ENCODE measurements at regions not wholly inside any gene's neighbourhood (a gene's known extent, or its start where the extent isn't known, plus 50 kb on each side); places are given as distances from the start of the nearest gene placed in this dataset.
"Not testable (repeated sequence)": the region's sequence is repeated elsewhere in the genome, so short reads cannot be mapped to it uniquely, and the experiment has no call there.

DNA sequence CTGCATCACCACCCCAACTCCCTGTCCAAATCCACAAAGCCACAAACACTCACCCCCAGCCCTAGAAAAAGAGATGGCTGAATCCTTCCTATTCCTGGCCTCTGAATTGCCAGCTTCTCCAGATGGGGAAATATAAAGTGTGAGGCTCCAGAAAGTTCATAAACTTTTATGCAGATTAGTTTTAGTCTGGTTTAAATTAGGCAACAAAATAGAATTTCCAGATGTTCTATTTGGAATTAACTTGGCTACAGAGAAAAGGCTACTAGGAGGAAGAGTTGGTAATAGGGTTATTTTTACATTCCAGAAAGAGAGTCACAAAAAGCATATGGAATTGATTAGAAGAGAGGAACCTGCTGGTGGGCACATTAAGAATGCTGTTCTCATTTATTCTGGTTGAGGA is 56.0 kb downstream of the EN1 start:
- no peak for DNase-seq (ENCODE audit: low read depth in 2 of 2)

DNA sequence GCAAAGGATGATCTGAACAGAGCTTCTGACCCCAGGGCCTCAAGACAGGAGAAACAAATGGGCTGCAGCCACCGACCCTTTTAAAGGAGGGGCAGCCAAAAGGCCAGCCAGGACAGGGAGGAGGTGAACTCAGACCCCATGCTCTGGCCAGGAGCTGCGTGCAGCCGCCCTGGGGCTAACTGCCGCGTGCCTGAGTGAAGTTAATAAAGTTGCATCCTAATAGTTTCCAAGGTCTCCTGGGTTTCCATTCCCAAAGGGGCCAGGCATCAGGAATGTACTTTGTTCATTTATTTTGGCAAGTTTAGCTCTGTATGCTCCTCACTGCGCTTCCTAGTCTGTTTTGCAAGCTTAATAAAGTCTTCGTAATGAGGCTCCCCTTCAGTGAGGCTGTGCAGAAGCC is 60.7 kb downstream of the EN1 start:
- no peak for DNase-seq (ENCODE audit: low read depth in 2 of 2)

DNA sequence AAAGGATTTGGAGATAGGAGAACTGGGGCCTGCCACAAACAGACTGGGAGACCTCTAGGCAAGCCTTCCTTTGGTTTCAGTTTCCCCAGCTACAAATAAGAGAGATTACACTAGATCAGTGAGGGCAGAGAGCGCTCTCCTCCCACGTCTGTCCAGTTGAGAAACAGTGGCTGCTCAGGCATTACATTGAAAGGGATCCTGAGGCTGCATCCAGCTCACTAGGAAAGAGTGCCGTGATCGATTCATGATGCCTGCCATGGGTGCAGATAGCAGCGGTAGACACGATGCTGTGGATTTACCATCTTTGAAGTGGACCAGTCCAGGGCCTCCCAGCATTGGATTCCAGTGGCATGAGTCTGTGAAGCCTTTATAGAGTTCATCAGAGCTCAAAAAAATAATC is 62.6 kb downstream of the EN1 start:
- DNase-seq (ENCODE audit: low read depth in 2 of 2) = no peak

DNA sequence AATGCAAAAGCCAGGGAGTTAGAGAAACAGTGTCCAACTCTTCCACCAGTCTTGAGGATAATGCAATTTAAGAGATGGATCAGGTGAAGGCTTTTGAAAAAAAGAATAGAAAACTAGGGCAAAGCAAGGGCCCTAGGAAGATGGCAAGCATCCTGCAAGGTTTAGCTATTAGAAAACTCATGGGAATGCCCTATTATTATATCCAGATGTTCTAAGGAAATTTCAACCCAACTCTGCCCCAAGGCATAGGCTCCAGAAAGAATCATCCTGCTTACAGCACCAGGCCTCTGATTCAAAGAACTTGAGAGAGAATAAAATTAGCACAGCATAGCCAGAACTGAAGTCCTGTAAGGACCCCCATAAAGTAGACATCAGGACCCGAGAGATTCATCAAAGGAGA is 68.1 kb downstream of the EN1 start:
- no peak for DNase-seq (ENCODE audit: low read depth in 2 of 2)

DNA sequence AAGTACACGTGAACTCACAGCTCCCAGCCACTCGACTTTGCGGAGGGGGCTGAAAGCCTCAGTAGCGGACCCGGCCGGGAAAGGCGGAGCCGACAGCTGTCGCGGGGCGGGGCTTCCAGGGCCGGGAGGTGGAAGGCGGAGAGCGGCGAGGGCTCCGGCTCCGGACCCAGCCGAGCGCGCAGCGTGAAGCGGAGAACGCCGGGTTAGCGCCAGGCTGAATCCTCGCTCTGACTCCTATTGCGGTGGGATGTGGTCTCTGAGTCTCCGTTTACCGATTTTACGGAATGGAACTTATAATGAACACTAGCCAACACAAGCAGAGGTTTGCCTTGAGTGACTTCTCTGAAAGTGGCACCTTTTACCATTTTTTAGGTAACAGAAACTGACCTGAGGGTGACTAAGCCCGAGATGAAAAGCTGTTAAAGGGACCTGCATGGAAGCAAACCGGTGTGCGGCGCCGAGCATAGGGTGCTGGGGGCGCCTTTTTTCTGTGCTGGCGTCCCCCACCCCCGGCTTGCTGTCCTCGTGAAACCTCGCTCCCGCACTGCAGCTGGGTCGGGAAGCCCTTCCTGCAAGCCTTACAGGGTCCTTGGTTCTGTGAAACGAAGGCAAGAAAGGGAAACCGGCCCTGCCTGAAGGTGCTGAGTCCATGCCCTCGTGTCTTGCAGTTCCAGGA is 72.9 kb downstream of the EN1 start:
- peak; percentile 14 to 28 for DNase-seq (ENCODE audit: low read depth in 2 of 2)

DNA sequence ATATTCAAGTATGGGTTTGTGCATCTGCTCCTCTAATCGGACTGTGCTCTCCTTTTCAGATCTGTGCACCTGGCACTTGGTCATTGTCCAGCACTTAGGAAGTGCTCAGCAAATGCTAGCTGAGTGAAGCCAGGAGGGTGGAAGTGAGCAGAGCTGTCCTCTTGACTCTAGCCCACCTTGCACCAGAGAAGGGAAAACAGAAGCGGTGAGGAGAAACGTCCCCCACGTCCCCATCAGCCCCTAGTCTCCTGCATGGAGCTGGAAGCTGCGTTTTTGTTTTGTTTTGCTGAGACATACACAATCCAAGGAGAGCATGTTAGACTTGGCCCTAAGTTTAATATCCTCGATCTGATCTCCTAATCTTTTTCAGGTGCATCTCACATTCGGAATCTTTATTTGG is 73.6 kb downstream of the EN1 start:
- DNase-seq (ENCODE audit: low read depth in 2 of 2) = no peak

DNA sequence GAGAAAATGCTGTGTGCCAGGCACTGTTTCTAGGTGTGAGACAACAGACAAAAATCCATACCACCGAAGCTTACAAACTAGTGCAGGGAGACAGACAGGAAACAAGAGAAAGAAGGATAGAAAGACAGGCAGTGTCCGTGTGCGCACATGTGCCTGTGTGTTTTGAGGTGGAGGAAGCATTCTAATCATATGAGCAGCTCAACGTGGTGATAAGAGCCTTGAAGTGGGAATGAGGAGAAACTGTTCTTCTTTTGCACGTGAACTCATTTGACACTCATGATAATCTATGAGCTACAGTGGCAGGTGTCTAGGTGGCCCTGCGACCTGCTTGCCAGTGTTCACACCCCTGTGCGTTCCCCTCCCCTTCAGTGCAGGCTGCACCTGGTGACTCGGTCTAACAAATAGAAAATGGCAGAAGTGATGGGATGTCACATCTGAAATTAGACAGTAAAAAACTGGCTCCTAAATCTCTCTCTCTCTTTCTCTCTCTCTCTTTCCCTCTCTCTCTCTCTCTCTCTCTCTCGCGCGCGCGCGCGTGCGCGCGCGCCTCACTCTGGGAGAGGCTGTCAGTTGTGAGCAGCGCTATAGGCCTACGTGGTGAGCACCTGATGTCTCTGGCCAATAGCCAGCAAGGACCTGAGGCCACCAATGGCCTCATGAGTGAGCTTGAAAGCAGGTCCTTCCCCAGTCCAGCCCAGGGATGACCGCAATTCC is 74.8 kb downstream of the EN1 start:
- DNase-seq (ENCODE audit: low read depth in 2 of 2) = no peak

DNA sequence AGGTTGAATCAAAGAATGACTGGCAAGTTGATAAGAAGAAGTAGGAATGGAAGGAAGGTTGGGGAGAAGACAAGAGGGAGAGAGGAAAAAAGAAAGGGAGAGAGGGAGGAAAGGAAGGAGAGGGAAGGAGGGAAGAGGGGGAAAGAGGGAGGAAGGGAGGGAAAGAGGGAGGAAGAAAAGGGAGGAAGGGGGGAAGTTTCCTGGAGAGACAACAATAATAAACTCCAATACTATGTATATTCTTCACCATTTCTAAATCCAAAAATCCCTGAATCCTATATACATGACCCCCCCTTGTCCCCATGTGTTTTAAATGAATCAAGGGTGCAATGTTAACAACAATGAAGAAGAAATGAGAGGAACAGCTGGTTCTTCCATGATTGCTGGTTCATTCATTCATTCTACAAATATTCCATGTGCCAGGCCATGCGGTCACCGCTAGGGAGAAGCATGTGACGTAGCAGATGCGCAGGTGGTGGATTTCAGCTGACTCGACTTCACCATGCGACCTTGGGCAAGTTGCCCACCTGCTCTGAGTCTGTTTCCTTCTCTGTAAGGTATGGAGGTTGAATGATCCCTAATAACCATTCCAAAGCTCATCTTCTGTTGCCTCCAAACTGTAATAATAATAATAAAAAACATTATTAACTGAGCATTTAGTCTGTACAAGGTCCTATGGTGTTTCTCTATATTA is 77.6 kb downstream of the EN1 start:
- no peak for DNase-seq (ENCODE audit: low read depth in 2 of 2)

DNA sequence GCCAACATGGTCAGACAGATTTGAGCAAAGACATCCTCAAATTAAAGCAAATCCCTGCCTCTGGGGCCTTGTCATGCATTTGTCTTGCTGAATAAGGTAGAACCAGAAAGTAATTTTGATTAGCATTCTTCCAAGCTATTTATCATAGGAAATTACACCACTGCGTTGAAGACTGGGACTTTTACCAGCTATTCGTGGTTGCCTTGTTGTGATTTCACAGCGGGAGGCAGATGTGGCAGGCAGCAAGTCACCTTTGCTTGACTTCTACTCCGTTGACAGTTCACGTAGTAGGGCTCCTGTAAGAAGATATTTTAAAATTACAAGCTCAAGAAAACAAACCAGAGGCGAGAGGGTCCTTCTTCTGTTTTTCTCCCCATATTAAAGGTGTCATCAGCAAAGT is 80.6 kb downstream of the EN1 start:
- no peak for DNase-seq (ENCODE audit: low read depth in 2 of 2)

DNA sequence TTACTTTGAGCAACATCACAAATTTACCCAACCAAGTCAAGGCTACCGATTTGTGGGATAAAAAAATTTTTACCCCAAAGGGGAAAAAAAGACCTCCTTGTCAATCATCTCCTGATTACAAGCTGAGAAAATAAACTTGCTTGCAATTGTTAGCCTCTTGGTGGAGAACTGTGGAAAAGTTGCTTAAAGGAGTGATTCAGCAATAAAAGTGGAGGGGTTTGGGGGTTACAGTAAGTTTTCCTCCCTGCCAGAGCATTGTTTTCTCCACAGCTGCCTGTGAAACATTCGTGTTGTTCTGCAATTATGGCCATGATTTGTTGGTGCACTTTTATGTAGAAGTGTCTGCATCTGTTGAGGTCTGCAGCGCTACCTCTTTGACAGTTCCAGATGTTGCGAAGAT is 82.6 kb downstream of the EN1 start:
- DNase-seq (ENCODE audit: low read depth in 2 of 2) = no peak

DNA sequence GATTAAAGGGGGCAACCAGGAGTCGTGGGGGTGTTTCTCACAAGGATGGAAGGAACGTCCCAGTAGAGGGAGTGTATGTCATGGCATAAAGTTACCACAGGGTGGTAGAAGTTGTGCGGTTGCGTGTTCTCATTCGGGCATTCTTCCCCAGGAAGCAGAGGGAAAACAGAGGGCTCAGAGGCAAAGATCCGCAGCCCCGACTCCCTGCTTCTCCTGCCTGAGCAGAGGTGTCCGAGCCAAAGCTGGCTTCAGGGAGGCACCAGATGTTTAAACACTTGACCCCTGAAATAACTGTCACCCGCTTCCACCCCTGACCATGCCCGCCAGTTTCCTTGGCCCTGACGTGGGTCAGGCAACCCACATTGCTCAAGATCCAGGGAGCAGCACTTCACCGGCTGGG is 83.7 kb downstream of the EN1 start:
- DNase-seq (ENCODE audit: low read depth in 2 of 2) = no peak

DNA sequence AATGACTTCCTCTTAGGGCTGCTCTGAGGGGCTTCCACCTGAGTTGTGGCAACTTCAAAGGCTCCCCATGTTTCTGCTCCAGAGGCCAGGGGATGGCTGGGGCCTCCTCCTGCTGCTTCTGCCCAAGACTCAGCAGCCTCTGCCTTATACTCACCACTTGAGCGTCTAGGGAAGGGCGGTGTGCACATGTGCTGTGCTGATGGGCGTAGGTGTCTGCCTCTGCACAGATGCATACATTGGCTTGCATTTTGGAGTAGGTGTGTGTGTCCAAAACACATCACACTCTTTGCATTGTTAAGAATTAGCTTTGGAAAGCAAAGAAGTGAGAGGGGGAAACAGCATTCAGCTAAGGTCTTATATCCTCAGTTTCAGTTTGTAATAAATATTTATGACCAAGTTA is 85.2 kb downstream of the EN1 start:
- DNase-seq (ENCODE audit: low read depth in 2 of 2) = no peak

DNA sequence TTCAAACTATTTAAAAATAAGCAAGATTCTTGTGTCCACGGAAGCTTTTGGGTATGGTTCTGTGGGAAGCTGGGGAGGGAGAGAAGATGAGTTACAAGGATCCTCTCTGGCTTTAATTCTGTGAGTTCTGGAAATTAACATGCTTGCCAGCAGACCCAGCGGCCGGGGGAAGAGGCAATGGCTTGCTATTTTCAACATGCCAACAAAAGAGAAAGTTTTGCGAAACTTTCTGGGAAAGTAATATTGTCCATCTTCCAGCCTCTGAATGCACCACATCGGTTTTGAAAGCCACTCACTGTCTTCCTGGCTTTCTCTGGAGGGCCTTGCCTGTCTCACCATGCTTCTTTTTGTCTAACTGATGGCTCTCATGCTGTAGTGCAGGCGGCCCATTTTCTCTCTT is 85.7 kb downstream of the EN1 start:
- DNase-seq (ENCODE audit: low read depth in 2 of 2) = no peak

DNA sequence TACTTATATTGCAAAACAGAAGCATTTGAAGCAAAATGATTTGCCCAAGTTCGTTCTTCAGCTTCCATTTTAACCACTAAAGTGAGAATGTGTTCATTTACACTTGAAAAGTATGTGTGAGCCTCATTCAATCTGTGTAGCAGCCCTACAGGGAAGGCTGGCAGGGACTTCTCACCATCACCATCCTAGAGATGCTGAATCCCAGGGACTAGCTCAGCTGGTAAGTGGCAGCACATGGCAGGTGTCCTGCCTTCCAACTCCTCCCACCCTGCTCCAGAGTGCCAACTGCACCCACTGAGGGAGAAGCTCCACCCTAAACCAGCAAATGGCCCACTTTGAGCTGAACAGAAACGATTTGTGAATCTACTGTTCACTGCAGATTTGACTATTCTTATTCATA is 91.5 kb downstream of the EN1 start:
- DNase-seq (ENCODE audit: low read depth in 2 of 2) = no peak

DNA sequence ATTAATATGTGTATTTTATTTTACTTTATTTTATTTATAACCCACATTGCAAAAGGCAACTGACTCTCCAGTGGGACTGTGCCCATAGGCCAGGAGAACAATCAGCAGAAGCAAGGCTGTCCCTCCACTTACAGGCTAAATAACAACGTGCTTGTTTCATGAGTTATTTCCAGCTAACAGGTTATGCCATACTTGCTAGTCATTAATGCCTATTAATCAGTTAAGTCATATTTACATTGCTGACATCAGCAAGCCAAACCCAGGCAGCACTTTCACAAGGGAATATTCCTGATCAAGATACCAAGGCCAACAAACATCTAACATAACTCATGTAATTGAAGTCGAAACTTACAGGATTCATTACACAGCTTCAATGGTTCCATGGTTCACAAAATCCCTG is 92.1 kb downstream of the EN1 start:
- DNase-seq (ENCODE audit: low read depth in 2 of 2) = no peak

DNA sequence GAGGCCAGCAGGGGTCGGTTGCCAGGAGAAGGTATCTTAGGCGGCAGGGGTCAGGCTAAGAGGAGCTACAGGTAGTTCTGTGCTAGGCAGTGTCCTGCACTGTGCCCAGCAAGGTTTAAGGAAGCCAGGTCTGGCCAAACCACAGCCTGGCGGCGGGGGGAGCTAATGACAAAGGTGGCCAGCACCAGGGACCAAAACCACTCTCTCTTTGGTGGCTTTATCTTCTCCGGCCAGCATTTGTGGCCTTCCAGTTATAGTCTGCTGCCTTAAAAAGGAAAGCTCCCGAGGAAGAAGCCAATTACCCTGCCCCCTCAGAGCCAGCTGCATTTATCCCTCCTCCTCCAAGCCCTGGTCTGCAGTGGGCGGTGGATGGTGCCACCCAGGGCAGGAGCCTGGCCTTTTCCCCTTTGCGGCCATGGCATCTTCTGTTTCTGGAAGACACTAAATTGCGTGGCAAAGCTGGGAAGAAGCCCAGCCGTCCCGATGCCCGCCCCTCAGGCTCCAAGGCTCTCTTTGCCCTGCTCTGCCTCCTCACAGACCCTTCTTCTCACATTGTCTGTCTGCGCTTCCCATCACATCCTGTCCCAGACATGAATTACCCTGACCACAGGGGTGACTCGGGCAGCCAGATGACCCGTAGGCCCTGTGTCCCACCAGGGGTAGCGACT is 94.6 kb downstream of the EN1 start:
- no peak for DNase-seq (ENCODE audit: low read depth in 2 of 2)

DNA sequence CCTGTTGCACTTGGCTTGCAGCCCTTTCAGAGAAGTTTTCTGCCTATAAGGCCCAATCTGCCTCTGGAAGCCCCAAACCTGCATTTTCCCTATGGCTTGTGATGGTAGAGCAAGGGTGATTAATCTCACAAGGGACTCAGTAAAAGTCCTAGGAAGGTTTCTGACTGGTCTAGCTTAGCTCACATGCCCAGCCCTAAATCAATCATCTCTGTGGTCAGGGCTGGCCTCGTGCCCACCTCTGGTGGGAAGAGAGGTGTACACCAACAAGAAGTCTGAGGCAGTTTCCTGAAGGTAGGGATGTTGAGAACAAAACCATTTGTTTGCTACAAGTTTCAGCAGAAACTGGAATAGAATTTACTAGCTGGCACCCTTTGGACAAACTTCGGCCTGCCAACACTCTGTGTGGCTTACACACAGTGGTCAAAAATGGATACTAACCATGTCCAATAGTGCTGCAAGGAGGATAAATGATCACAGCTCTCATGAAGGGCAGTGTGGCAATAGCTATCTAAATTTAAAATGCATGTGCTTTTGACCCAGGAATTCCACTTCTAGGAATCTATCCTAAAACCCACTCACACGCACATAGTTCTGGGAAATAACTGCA is 96.4 kb downstream of the EN1 start:
- DNase-seq (ENCODE audit: low read depth in 2 of 2) = no peak

DNA sequence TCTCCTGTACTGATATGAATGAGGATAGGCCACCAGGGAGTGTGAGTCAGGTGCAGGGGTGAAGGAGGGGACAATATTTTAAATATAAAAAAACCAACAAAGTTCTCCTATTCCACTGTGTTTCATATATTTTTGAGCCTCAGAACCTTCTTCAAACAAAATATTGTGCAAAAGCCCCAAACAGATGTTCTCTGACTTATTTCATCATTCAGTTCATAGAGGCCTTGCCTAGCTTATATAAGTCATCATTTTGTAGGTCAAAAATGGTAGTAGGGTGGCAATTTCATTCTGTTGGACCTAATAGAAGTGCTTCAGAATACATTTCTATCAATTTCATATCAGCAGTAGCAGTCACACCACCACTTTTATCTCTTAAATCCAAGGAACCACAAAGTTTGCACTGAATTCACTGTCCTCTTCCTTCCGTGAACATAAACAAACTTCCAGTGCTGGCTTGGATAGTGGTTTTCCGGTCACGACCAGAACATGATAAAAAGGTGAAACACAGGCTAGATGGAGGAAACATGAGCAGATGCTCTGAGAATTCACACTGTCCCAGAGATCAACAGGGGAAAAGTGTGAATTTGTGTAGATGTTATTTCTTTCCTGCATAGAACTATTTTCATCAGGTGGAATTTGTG is 99.1 kb downstream of the EN1 start:
- no peak for DNase-seq (ENCODE audit: low read depth in 2 of 2)

DNA sequence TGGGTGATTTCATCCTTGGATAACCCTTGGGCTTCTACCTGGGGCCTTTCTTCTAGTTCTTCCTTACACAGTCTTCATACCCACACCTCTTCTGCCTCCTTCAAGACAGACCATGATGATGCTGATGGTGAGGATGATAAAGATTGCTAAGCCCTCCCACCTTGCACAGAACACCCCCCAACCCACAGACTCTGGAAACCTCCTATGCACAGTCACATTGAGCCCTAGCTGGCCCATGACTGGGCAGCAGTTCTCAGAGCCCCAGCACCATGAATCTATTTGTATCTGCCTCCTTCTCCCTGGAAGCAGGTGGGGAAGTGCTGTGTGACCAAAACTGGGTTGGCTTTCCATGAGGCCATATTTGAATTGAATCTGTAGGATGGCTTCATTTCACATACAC is 99.8 kb downstream of the EN1 start:
- DNase-seq (ENCODE audit: low read depth in 2 of 2) = no peak

DNA sequence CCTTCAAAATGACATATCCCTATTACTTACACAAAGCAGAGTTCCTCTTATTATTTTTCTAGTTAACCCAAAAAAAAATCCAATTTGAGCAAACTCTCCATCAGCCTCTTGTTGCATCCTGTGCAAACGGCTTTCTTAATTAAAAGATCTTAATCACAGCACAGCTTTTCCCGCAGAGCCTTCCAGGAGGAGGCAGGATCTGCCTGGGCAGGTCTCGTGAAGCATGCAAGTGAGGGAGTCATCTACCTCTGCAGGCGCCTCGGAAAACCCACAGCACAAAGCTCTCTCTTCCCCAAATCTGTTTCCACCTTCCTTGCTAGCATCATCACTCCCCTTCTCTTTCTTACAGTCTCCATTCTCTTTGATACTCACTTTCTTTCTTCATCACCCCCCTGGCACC is 100.4 kb downstream of the EN1 start:
- DNase-seq (ENCODE audit: low read depth in 2 of 2) = no peak

DNA sequence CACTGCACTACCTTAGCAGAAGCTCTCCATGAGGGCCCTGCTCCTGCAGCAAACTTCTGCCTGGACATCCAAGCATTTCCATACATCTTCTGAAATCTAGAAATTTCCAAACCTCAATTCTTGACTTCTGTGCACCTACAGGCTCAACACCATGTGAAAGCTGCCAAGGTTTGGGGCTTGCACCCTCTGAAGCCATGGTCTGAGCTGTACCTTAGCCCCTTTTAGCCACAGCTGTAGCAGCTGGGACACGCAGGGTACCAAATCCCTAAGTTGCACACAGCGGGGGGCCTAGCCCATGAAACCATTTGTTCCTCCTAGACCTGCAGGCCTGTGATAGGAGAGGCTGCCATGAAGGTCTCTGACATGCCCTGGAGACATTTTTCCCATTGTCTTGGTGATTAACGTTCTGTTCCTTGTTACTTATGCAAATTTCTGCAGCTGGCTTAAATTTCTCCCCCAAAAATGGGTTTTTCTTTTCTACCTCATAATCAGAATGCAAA is 102.7 kb downstream of the EN1 start:
- not testable (repeated sequence) for DNase-seq (ENCODE audit: low read depth in 2 of 2)
